ENCODE measurements at regions not wholly inside any gene's neighbourhood (a gene's known extent, or its start where the extent isn't known, plus 50 kb on each side); places are given as distances from the start of the nearest gene placed in this dataset.
"Not testable (repeated sequence)": the region's sequence is repeated elsewhere in the genome, so short reads cannot be mapped to it uniquely, and the experiment has no call there.

DNA sequence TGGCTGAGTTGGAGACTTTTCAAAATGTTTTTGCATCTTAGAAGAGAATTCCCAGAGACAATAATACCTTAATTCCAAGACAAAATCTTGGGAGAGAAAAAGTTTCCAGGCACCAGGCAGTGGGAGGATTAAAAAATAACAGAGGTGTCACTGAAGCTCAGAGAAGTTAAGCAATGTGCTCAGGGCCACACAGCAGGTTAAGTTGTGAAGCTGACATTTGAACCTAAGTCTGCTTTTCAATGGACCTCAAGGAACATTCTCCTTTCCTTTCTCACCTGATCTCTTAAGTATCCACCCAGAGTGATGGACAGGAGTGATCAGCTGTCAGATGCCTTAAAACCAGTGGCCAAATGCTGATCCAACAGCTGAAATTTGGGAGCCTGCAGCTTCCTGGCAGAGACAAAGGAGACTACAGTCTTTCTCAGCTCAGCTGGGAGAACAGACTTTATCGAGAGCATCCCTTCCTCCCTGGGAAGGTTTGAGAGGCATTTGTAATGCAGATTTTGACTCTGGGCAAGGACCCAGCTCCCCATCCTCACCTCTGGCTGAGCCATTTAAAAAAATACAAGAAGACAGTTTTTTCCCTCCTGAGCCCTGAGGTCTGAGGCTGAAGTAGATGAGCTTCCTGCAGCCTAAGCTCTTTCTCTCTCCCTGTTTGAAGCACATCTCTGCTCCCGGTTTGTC, 174.9 kb upstream of the RPH3A start:
- no peaks in the 10 kb centered on the region for H3K79me2 ChIP-seq (ENCODE audit: low read depth)
- H3K9me2 ChIP-seq (ENCODE audit: insufficient read depth), result no peaks in the 10 kb centered on the region
- CTCF ChIA-PET, result no interaction called here
- H2AFZ ChIP-seq, result no peak overlapping the region
- H3K27me3 ChIP-seq (ENCODE audit: insufficient read depth, low read depth), result peaks cover 80% of the 10 kb centered on the region
- DNase-seq, result no peak
- no peak overlapping the region for H3K27ac ChIP-seq
- H3K36me3 ChIP-seq (ENCODE audit: low read depth), result no peaks in the 10 kb centered on the region
- H3K4me3 ChIP-seq, result no peak overlapping the region
- H3K4me1 ChIP-seq (replicated peaks; ENCODE audit: insufficient read depth), result no peaks in the 10 kb centered on the region
- no peaks in the 10 kb centered on the region for H3F3A ChIP-seq (ENCODE audit: insufficient read depth, low read depth)
- H3K9me3 ChIP-seq (ENCODE audit: insufficient read depth, low read depth), result no peaks in the 10 kb centered on the region
- TF ChIP-seq EZH2 (IDR thresholded peaks at IDR 0.05; ENCODE audit: low read depth), result no peak
- TF ChIP-seq, protein P1, sequence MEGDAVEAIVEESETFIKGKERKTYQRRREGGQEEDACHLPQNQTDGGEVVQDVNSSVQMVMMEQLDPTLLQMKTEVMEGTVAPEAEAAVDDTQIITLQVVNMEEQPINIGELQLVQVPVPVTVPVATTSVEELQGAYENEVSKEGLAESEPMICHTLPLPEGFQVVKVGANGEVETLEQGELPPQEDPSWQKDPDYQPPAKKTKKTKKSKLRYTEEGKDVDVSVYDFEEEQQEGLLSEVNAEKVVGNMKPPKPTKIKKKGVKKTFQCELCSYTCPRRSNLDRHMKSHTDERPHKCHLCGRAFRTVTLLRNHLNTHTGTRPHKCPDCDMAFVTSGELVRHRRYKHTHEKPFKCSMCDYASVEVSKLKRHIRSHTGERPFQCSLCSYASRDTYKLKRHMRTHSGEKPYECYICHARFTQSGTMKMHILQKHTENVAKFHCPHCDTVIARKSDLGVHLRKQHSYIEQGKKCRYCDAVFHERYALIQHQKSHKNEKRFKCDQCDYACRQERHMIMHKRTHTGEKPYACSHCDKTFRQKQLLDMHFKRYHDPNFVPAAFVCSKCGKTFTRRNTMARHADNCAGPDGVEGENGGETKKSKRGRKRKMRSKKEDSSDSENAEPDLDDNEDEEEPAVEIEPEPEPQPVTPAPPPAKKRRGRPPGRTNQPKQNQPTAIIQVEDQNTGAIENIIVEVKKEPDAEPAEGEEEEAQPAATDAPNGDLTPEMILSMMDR (conservative IDR thresholded peaks at IDR 0.05), result no peak
- intact Hi-C loops (cut with micrococcal nuclease; ENCODE audit: unreplicated experiment), result no loop called here
- H4K20me1 ChIP-seq (ENCODE audit: insufficient read depth), result no peaks in the 10 kb centered on the region
- no TSS peak for BruUV-seq (replicated peaks)
- POLR2A ChIA-PET (ENCODE audit: unreplicated experiment), result no interaction called here
- H3K4me2 ChIP-seq, result no peak overlapping the region

DNA sequence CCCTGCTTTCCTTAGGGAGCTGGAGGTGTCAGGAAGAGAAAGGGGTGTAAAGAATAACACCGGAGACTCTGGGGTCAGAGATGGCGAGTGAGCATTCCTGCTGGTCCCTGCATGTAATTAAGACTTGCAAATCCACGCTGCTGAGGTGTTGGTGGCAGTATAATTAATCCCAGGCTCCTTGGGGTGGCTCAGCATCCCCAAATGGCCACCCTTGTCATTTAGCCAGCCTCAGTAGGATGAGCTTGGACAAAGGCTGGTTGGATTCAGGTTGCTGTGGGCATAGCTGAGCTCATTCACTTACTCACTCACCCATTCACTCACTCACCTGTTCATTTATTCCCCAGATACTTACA, 174.4 kb upstream of the RPH3A start:
- Histone ChIP-seq H2AFZ (no peak overlapping the region), H4K20me1 (ENCODE audit: insufficient read depth) (no peaks in the 10 kb centered on the region), H3K4me3 (no peak overlapping the region), H3K9me2 (ENCODE audit: insufficient read depth) (no peaks in the 10 kb centered on the region), H3K27ac (no peak overlapping the region), H3K4me2 (no peak overlapping the region), H3F3A (ENCODE audit: insufficient read depth, low read depth) (no peaks in the 10 kb centered on the region), H3K9me3 (ENCODE audit: insufficient read depth, low read depth) (no peaks in the 10 kb centered on the region), H3K4me1 (replicated peaks; ENCODE audit: insufficient read depth) (no peaks in the 10 kb centered on the region), H3K36me3 (ENCODE audit: low read depth) (no peaks in the 10 kb centered on the region), H3K79me2 (ENCODE audit: low read depth) (no peaks in the 10 kb centered on the region), H3K27me3 (ENCODE audit: insufficient read depth, low read depth) (peaks cover 75% of the 10 kb centered on the region)
- BruUV-seq (replicated peaks), result no TSS peak
- POLR2A ChIA-PET (ENCODE audit: unreplicated experiment), result no interaction called here
- intact Hi-C loops (cut with micrococcal nuclease; ENCODE audit: unreplicated experiment), result no loop called here
- CTCF ChIA-PET, result no interaction called here
- no peak for TF ChIP-seq EZH2 (IDR thresholded peaks at IDR 0.05; ENCODE audit: low read depth)
- TF ChIP-seq, protein P1 (conservative IDR thresholded peaks at IDR 0.05), result no peak
- DNase-seq, result no peak

DNA sequence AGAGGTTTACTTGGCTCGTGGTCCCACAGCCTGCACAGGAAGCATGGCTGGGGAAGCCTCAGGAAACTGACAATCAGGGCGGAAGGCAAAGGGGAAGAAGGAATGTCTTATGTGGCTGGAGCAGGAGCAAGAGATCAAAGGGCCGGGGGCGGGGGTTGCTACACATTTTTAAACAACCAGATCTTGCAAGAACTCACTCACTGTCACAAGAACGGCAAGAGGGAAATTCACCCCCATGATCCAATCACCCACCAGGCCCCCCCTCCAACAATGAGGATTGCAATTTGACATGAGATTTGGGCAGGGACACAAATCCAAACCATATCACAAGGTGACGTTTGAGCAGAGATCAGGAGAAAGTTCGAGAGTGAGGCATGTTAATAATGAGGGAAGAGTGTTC, 163.7 kb upstream of the RPH3A start:
- Histone ChIP-seq H3K4me2 (no peak overlapping the region), H2AFZ (no peak overlapping the region), H4K20me1 (ENCODE audit: insufficient read depth) (no peaks in the 10 kb centered on the region), H3K79me2 (ENCODE audit: low read depth) (no peaks in the 10 kb centered on the region), H3K27ac (no peak overlapping the region), H3F3A (ENCODE audit: insufficient read depth, low read depth) (no peaks in the 10 kb centered on the region), H3K27me3 (ENCODE audit: insufficient read depth, low read depth) (0 out of 2 replicates have a peak, but pooled peaks cover 12% of the 10 kb centered on the region), H3K9me3 (ENCODE audit: insufficient read depth, low read depth) (no peaks in the 10 kb centered on the region), H3K9me2 (ENCODE audit: insufficient read depth) (no peaks in the 10 kb centered on the region), H3K4me1 (replicated peaks; ENCODE audit: insufficient read depth) (no peaks in the 10 kb centered on the region), H3K36me3 (ENCODE audit: low read depth) (no peaks in the 10 kb centered on the region), H3K4me3 (no peak overlapping the region)
- no TSS peak for BruUV-seq (replicated peaks)
- POLR2A ChIA-PET (ENCODE audit: unreplicated experiment), result no interaction called here
- DNase-seq, result no peak
- intact Hi-C loops (cut with micrococcal nuclease; ENCODE audit: unreplicated experiment), result no loop called here
- no peak for TF ChIP-seq EZH2 (IDR thresholded peaks at IDR 0.05; ENCODE audit: low read depth)
- TF ChIP-seq, protein P1 (conservative IDR thresholded peaks at IDR 0.05), result no peak
- CTCF ChIA-PET, result no interaction called here

DNA sequence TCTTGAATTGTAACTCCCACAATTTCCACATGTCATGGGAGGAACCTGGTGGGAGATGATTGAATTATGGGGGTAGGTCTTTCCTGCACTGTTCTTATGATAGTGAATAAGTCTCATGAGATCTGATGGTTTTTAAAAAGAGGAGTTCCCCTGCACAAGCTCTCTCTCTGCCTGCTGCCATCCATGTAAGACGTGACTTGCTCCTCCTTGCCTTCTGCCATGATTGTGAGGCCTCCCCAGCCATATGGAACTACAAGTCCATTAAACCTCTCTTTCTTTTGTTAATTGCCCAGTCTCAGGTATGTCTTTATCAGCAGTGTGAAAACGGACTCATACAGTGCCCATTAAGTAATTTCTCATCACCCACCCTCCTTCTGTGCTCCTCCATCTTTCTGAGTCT, 159.6 kb upstream of the RPH3A start:
- not testable (repeated sequence) for BruUV-seq (replicated peaks)

More for the DNA sequence above, 159.6 kb upstream of the RPH3A start:
- 0 out of 2 replicates have a peak, but pooled peaks cover 15% of the 10 kb centered on the region for H3K27me3 ChIP-seq (ENCODE audit: insufficient read depth, low read depth)
- H4K20me1 ChIP-seq (ENCODE audit: insufficient read depth); CTCF ChIA-PET; DNase-seq; intact Hi-C loops (cut with micrococcal nuclease; ENCODE audit: unreplicated experiment); H2AFZ ChIP-seq; H3K4me2 ChIP-seq; H3K4me1 ChIP-seq (replicated peaks; ENCODE audit: insufficient read depth); H3K9me3 ChIP-seq (ENCODE audit: insufficient read depth, low read depth); H3K79me2 ChIP-seq (ENCODE audit: low read depth); H3K27ac ChIP-seq; POLR2A ChIA-PET (ENCODE audit: unreplicated experiment); H3K9me2 ChIP-seq (ENCODE audit: insufficient read depth); H3K36me3 ChIP-seq (ENCODE audit: low read depth); H3F3A ChIP-seq (ENCODE audit: insufficient read depth, low read depth); H3K4me3 ChIP-seq: not testable (repeated sequence)

All from PC-9 (cell line).